ENCODE measurements at regions not wholly inside any gene's neighbourhood (a gene's known extent, or its start where the extent isn't known, plus 50 kb on each side); places are given as distances from the start of the nearest gene placed in this dataset.

DNA sequence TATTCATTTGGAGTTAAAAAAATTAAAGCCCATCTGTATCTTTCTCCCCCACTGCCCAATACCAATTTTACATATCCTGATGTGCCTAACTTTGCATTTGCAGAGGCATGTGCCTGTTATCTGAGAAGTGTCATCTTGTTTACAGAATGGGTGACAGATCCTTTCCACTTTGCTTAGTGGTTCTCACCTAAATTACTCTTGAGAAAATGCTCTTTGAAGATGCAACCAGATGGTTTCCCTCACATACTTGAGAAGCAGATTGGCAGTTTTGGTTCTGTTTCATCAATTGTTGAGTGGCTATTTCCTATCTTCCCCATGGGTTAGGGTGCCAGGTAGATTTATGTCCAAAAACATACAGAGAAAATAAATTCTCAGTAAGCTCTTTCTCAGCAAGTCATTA, 1051.4 kb upstream of the ATXN7L3B start:
- TF ChIP-seq ZBTB7A (IDR thresholded peaks at IDR 0.05; ENCODE audit: low read depth) (no peak), CEBPB (IDR thresholded peaks at IDR 0.05) (no peak), EP300 (IDR thresholded peaks at IDR 0.05; ENCODE audit: borderline replicate concordance) (no peak), EGR1 (IDR thresholded peaks at IDR 0.05) (no peak), TEAD4 (IDR thresholded peaks at IDR 0.05) (no peak)
- TF ChIP-seq, protein P1, sequence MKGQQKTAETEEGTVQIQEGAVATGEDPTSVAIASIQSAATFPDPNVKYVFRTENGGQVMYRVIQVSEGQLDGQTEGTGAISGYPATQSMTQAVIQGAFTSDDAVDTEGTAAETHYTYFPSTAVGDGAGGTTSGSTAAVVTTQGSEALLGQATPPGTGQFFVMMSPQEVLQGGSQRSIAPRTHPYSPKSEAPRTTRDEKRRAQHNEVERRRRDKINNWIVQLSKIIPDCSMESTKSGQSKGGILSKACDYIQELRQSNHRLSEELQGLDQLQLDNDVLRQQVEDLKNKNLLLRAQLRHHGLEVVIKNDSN (IDR thresholded peaks at IDR 0.05), result no peak
- TF ChIP-seq, protein P2, sequence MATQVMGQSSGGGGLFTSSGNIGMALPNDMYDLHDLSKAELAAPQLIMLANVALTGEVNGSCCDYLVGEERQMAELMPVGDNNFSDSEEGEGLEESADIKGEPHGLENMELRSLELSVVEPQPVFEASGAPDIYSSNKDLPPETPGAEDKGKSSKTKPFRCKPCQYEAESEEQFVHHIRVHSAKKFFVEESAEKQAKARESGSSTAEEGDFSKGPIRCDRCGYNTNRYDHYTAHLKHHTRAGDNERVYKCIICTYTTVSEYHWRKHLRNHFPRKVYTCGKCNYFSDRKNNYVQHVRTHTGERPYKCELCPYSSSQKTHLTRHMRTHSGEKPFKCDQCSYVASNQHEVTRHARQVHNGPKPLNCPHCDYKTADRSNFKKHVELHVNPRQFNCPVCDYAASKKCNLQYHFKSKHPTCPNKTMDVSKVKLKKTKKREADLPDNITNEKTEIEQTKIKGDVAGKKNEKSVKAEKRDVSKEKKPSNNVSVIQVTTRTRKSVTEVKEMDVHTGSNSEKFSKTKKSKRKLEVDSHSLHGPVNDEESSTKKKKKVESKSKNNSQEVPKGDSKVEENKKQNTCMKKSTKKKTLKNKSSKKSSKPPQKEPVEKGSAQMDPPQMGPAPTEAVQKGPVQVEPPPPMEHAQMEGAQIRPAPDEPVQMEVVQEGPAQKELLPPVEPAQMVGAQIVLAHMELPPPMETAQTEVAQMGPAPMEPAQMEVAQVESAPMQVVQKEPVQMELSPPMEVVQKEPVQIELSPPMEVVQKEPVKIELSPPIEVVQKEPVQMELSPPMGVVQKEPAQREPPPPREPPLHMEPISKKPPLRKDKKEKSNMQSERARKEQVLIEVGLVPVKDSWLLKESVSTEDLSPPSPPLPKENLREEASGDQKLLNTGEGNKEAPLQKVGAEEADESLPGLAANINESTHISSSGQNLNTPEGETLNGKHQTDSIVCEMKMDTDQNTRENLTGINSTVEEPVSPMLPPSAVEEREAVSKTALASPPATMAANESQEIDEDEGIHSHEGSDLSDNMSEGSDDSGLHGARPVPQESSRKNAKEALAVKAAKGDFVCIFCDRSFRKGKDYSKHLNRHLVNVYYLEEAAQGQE (IDR thresholded peaks at IDR 0.05; ENCODE audit: low read depth), result no peak

Measured in Ishikawa (cell line).